ENCODE measurements at regions not wholly inside any gene's neighbourhood (a gene's known extent, or its start where the extent isn't known, plus 50 kb on each side); places are given as distances from the start of the nearest gene placed in this dataset.

GRCh38 chr21:19508844-19509243 lies 1105.3 kb upstream of the TMPRSS15 start:
- TF ChIP-seq POLR2A (conservative IDR thresholded peaks at IDR 0.05) (no peak), TAF15 (IDR thresholded peaks at IDR 0.05; ENCODE audit: low read depth, low read length) (no peak), ZFP36 (IDR thresholded peaks at IDR 0.05; ENCODE audit: low read depth, low read length, partially characterized antibody) (no peak), STAT5A (IDR thresholded peaks at IDR 0.05; ENCODE audit: borderline replicate concordance, low read length) (no peak), KAT8 (IDR thresholded peaks at IDR 0.05; ENCODE audit: low read depth) (no peak), ZNF274 (IDR thresholded peaks at IDR 0.05; ENCODE audit: borderline replicate concordance, low read depth, low read length) (no peak), RAD51 (IDR thresholded peaks at IDR 0.05; ENCODE audit: borderline replicate concordance, low read depth) (no peak), FOXP1 (CRISPR knock-in tag; IDR thresholded peaks at IDR 0.05) (no peak), ZSCAN29 (IDR thresholded peaks at IDR 0.05) (no peak), MEIS2 (IDR thresholded peaks at IDR 0.05; ENCODE audit: partially characterized antibody) (no peak), ARID4B (CRISPR knock-in tag; IDR thresholded peaks at IDR 0.05) (no peak), HDAC1 (IDR thresholded peaks at IDR 0.05) (no peak)
- TF ChIP-seq, protein P1, sequence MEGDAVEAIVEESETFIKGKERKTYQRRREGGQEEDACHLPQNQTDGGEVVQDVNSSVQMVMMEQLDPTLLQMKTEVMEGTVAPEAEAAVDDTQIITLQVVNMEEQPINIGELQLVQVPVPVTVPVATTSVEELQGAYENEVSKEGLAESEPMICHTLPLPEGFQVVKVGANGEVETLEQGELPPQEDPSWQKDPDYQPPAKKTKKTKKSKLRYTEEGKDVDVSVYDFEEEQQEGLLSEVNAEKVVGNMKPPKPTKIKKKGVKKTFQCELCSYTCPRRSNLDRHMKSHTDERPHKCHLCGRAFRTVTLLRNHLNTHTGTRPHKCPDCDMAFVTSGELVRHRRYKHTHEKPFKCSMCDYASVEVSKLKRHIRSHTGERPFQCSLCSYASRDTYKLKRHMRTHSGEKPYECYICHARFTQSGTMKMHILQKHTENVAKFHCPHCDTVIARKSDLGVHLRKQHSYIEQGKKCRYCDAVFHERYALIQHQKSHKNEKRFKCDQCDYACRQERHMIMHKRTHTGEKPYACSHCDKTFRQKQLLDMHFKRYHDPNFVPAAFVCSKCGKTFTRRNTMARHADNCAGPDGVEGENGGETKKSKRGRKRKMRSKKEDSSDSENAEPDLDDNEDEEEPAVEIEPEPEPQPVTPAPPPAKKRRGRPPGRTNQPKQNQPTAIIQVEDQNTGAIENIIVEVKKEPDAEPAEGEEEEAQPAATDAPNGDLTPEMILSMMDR (IDR thresholded peaks at IDR 0.05 in 2 of 3, conservative IDR thresholded peaks at IDR 0.05 in 1 of 3; ENCODE audit: insufficient read depth in 2 of 3, low read depth in 1 of 3, low read length in 3 of 3): no peak

Measured in K562 (cell line).